Endothelial cell of umbilical vein (primary cell): ENCODE measurements at regions not wholly inside any gene's neighbourhood (a gene's known extent, or its start where the extent isn't known, plus 50 kb on each side); places are given as distances from the start of the nearest gene placed in this dataset.
"Not testable (repeated sequence)": the region's sequence is repeated elsewhere in the genome, so short reads cannot be mapped to it uniquely, and the experiment has no call there.

Source experiments
- BruUV-seq: library from RNA; stranded (reverse); fragments of 400-500 nt; replicated peaks from 2 replicates; lab custom pipeline; 2021; lab: Mats Ljungman, UMichigan
- CTCF ChIA-PET: fragments of 300-600, 350-600 bp; sonication (Branson Sonifier 250); formaldehyde crosslinking; loops from one replicate; lab custom pipeline; 2021; ENCODE audit warnings: antibody characterized with exemption, inconsistent platforms; lab: Charles Lee
- POLR2A ChIA-PET: fragments of 300-600, 350-600 bp; sonication (Branson Sonifier 250); formaldehyde crosslinking; loops from one replicate; lab custom pipeline; 2021; ENCODE audit warnings: antibody characterized with exemption, inconsistent platforms; lab: Charles Lee
- DNase-seq: peaks from one replicate; pipeline ENCODE4 v3.0.0-alpha.2; 2011; ENCODE audit warnings: low read depth, low spot score
- FAIRE-seq: peaks from 2 replicates; lab custom pipeline; 2011; peaks lifted over from hg19 to GRCh38; lab: Jason Lieb, UNC
- H2AFZ ChIP-seq: 2 replicates; pipeline ENCODE4 v1.6.0; 2012; ENCODE audit warnings: low read depth, low read length, control low read depth, inconsistent platforms
- H3K27ac ChIP-seq: 2 replicates; pipeline ENCODE4 v1.5.1; 2011; ENCODE audit warnings: low read depth, mild to moderate bottlenecking, control low read depth, low read length, moderate library complexity; ENCODE audit not compliant: insufficient read depth
- H3K27me3 ChIP-seq, 2 experiments: 2 replicates each; pipeline versions ENCODE4 v1.6.0 to v1.6.1; 2011; ENCODE audit warnings: low read length in 2 of 2, mixed read lengths in 1 of 2; ENCODE audit not compliant: control insufficient read depth in 2 of 2, insufficient read depth in 2 of 2
- H3K36me3 ChIP-seq, 2 experiments: 2 replicates in 1 of 2; 3 replicates in 1 of 2; pipeline ENCODE4 v1.5.1; 2011; ENCODE audit warnings: low read length in 2 of 2, mild to moderate bottlenecking in 1 of 2, moderate library complexity in 1 of 2; ENCODE audit not compliant: control insufficient read depth in 2 of 2, insufficient read depth in 2 of 2; ENCODE audit errors: extremely low read depth in 1 of 2
- H3K4me1 ChIP-seq: 3 replicates; pipeline ENCODE4 v1.5.1; 2011; ENCODE audit warnings: mild to moderate bottlenecking, low read length; ENCODE audit not compliant: control insufficient read depth, insufficient read depth; ENCODE audit errors: extremely low read depth
- H3K4me2 ChIP-seq: 2 replicates; pipeline ENCODE4 v1.6.1; 2011; ENCODE audit warnings: low read length, control low read depth, mixed read lengths; ENCODE audit not compliant: insufficient read depth
- H3K4me3 ChIP-seq, 3 experiments: fragments of 200-600 bp in 1 of 3; sonication (generic), shearing (Covaris generic) in 1 of 3; replicated peaks in 1 of 3; 2 replicates each; pipeline ENCODE4 v1.5.1; 2011 to 2016; ENCODE audit warnings: control low read depth in 3 of 3, low read length in 3 of 3, mild to moderate bottlenecking in 2 of 3, inconsistent platforms in 1 of 3, low read depth in 1 of 3, moderate library complexity in 1 of 3; ENCODE audit not compliant: insufficient read depth in 1 of 3
- H3K79me2 ChIP-seq: 2 replicates; pipeline ENCODE4 v1.6.0; 2012; ENCODE audit warnings: low read length, inconsistent platforms; ENCODE audit not compliant: control insufficient read depth, insufficient read depth
- H3K9ac ChIP-seq: replicated peaks from 2 replicates; pipeline ENCODE3; 2011; ENCODE audit warnings: low read length, control low read depth; ENCODE audit not compliant: insufficient read depth; ENCODE audit errors: extremely low read depth
- H3K9me1 ChIP-seq: replicated peaks from 3 replicates; pipeline ENCODE4 v1.6.0; 2011; ENCODE audit warnings: mild to moderate bottlenecking, low read length; ENCODE audit not compliant: control insufficient read depth, insufficient read depth; ENCODE audit errors: extremely low read depth
- H3K9me3 ChIP-seq: replicated peaks from 2 replicates; pipeline ENCODE4 v1.5.1; 2012; ENCODE audit warnings: low read length, inconsistent platforms; ENCODE audit not compliant: control insufficient read depth, insufficient read depth
- H4K20me1 ChIP-seq: replicated peaks from 2 replicates; pipeline ENCODE3; 2011; ENCODE audit warnings: mild to moderate bottlenecking, low read length; ENCODE audit not compliant: control insufficient read depth, insufficient read depth; ENCODE audit errors: extremely low read depth
- dilution Hi-C: fragments of 300-500 bp; cut with MboI; formaldehyde crosslinking; loops from one replicate; pipeline ENCODE4 v1.15.0; 2019; ENCODE audit warnings: low sequenced_read_pairs; ENCODE audit not compliant: extremely low pct_ligation_motif_present
- intact Hi-C: fragments of 100-400 bp; cut with micrococcal nuclease; formaldehyde crosslinking; loops from one replicate; pipeline ENCODE4 v1.10.0; 2022

DNA sequence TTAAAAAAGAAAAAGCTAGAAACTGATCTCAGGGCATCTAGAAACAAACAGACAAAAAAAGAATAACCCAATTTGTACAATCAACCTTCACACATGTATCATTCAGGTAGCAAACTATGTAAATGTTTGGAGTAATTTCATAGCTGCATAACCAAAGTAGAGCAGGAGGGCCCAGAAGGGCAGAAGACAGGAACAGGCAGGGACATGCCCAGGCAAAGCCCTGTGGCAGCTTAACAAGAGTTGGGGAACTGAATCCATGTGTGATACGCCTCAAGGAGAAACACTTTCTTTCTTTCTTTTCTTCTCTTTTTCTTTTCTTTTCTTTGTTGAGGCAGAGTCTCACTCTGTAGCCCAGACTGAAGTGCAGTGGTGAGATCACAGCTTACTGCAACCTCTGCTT, 390.4 kb upstream of the ANKRD20A1 start:
- H3K27ac ChIP-seq, FAIRE-seq, H3K9ac ChIP-seq, H3K4me3 ChIP-seq, CTCF ChIA-PET, H3K9me1 ChIP-seq, H3K9me3 ChIP-seq, DNase-seq, H3K79me2 ChIP-seq, H2AFZ ChIP-seq, H3K4me1 ChIP-seq, dilution Hi-C loops, H4K20me1 ChIP-seq, POLR2A ChIA-PET, H3K4me2 ChIP-seq, H3K36me3 ChIP-seq, BruUV-seq, H3K27me3 ChIP-seq, intact Hi-C loops: not testable (repeated sequence)

DNA sequence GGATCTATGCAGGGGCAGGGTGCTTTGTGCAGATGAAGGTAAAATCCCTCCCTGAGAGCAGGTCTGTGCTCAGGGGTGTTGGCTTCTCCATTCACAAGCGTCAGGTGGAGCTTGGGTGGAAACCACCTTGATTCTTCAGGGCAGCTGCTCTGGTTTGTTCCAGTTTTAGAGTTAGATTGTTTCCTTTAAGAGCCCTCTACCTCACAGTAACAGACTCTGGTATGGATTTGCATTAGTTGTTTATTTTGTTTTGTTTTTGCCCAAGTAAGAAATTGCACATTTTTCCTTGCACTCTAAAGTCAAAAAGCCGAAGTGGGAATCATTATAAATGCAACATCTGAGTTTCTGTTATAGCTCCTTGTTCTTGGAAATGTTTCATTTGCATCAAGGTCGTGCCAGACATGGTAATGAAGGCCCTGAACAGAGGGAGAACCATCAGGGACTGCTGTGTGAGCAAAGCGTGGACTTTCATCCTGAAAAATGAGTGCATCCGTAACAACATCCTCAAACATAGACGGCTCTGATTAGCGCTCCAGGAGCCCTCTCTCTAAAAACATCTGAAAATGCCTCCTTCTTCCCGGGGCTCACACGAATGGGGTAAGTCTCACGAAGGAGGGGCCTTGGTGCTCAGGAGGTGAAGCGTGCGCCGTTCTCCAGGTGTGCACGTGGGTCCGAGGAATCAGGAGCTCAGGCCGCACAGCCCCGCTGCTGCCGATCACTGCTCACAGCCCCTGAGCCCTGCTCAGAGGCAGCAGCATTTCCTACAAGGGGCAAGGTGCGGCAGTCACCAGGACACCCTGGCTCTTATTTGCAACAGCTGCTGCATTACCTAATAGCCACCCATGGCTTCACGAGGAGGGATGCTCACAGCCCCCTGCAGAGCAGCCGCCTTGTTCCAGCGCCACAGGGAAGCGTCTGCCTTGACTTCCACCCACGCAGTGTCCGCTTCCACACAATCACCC, 396.7 kb upstream of the ANKRD20A1 start:
- DNase-seq, CTCF ChIA-PET, H2AFZ ChIP-seq, H3K4me3 ChIP-seq, H3K79me2 ChIP-seq, POLR2A ChIA-PET, H3K27ac ChIP-seq, H3K9me3 ChIP-seq, H3K4me1 ChIP-seq, H3K27me3 ChIP-seq, H3K9me1 ChIP-seq, FAIRE-seq, H3K9ac ChIP-seq, H3K36me3 ChIP-seq, H4K20me1 ChIP-seq, dilution Hi-C loops, BruUV-seq, intact Hi-C loops, H3K4me2 ChIP-seq: not testable (repeated sequence)

DNA sequence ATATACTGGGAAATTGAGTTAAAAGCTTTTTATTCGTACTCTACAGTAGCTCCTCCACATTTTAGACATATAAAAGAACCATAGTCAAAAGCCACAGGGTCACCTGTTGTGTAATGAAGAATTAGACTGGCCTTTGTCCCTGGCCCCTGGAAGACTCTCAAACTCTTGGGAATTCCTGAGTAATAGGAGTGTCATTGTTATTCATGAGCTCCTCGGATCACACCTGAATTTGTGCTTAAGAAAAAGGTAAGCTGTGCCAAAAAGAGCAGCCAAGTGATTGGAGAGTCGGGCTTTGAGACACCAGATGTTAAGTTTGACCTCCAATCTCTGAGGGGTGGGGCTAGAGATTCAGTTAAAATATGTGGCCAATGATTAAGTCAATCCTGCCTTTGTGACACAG, 405.8 kb upstream of the ANKRD20A1 start:
- H3K27ac ChIP-seq, POLR2A ChIA-PET, H3K27me3 ChIP-seq, H3K4me1 ChIP-seq, H2AFZ ChIP-seq, intact Hi-C loops, BruUV-seq, dilution Hi-C loops, H3K36me3 ChIP-seq, H4K20me1 ChIP-seq, DNase-seq, H3K4me3 ChIP-seq, H3K9me3 ChIP-seq, H3K9ac ChIP-seq, H3K9me1 ChIP-seq, H3K79me2 ChIP-seq, H3K4me2 ChIP-seq, FAIRE-seq, CTCF ChIA-PET: not testable (repeated sequence)

DNA sequence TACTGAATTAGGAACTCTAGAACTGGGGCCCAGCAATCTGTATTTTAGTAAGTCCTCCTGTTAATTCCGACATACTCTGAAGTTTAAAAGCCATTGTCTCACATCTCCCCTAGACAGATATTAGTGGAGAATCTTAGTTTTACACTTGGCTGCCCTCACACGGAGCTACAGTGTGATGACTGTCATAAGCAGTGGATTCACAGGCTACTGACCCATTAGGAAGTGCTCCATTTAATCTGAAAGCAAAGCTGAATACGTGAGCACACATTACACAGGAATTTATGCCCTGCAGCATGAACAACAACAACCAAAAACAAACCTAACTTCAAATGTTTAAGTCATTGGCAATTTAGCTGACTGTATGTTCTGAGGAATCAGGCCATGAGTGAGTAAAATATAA, 416.4 kb upstream of the ANKRD20A1 start:
- H3K9me1 ChIP-seq, intact Hi-C loops, CTCF ChIA-PET, H3K27ac ChIP-seq, DNase-seq, POLR2A ChIA-PET, H3K9me3 ChIP-seq, H3K9ac ChIP-seq, H3K4me3 ChIP-seq, H3K36me3 ChIP-seq, H3K4me1 ChIP-seq, FAIRE-seq, H2AFZ ChIP-seq, H3K27me3 ChIP-seq, BruUV-seq, H3K4me2 ChIP-seq, dilution Hi-C loops, H3K79me2 ChIP-seq, H4K20me1 ChIP-seq: not testable (repeated sequence)
